OCI-LY3 (cell line): ENCODE measurements at regions not wholly inside any gene's neighbourhood (a gene's known extent, or its start where the extent isn't known, plus 50 kb on each side); places are given as distances from the start of the nearest gene placed in this dataset.

Experiments
- H2AFZ ChIP-seq: fragments of 200-600, 300-600 bp; shearing (Covaris generic); 2 replicates; pipeline ENCODE4 v1.6.0; 2014; ENCODE audit warnings: antibody characterized with exemption, low read depth, low read length
- H3K27ac ChIP-seq: fragments of 200-600, 300-600 bp; sonication (generic); 2 replicates; pipeline ENCODE4 v1.5.1; 2014; ENCODE audit warnings: mild to moderate bottlenecking, low read length, moderate library complexity, mixed read lengths
- H3K27me3 ChIP-seq: fragments of 200-600, 300-600 bp; sonication (generic); 2 replicates; pipeline ENCODE4 v1.6.1; 2014; ENCODE audit warnings: low read depth, low read length, mixed read lengths
- H3K36me3 ChIP-seq: fragments of 200-600, 300-600 bp; sonication (generic); replicated peaks from 2 replicates; pipeline ENCODE3; 2014; ENCODE audit warnings: low read depth, low read length, mixed read lengths
- H3K4me1 ChIP-seq: fragments of 300-600, 200-600 bp; sonication (generic); 2 replicates; pipeline ENCODE4 v1.6.1; 2014; ENCODE audit warnings: low read length, mixed read lengths
- H3K4me2 ChIP-seq: fragments of 200-600, 300-600 bp; sonication (generic); 2 replicates; pipeline ENCODE4 v1.6.1; 2014; ENCODE audit warnings: low read length, mixed read lengths
- H3K4me3 ChIP-seq: fragments of 300-600, 200-600 bp; sonication (generic); 2 replicates; pipeline ENCODE4 v1.5.1; 2014; ENCODE audit warnings: antibody characterized with exemption, mild to moderate bottlenecking, low read length, moderate library complexity
- H3K79me2 ChIP-seq: fragments of 300-600, 200-600 bp; shearing (Covaris generic); 2 replicates; pipeline ENCODE4 v1.6.1; 2014; ENCODE audit warnings: mild to moderate bottlenecking, low read length, mixed read lengths
- H3K9ac ChIP-seq: fragments of 300-600, 200-600 bp; shearing (Covaris generic); 2 replicates; pipeline ENCODE4 v1.6.0; 2014; ENCODE audit warnings: mild to moderate bottlenecking, low read length, moderate library complexity
- H3K9me3 ChIP-seq: fragments of 200-600, 300-600 bp; shearing (Covaris generic); 2 replicates; pipeline ENCODE4 v1.6.1; 2014; ENCODE audit warnings: low read length, mixed read lengths; ENCODE audit not compliant: insufficient read depth
- H4K20me1 ChIP-seq: fragments of 200-600, 300-600 bp; sonication (generic); 2 replicates; pipeline ENCODE4 v1.6.1; 2016; ENCODE audit warnings: low read length, mixed read lengths; ENCODE audit not compliant: insufficient read depth
- EZH2phosphoT487 ChIP-seq: fragments of 200-600 bp; shearing (Covaris generic); IDR thresholded peaks from 2 replicates; pipeline ENCODE4 v1.6.1; 2018; ENCODE audit warnings: antibody characterized with exemption, mixed run types, low read depth
- TF ChIP-seq, protein P1 (sequence below): fragments of 200-600, 300-600 bp; sonication (generic); IDR thresholded peaks from 2 replicates; pipeline ENCODE4 v1.5.1; 2014; ENCODE audit warnings: antibody characterized with exemption, low read length, low read depth

DNA sequence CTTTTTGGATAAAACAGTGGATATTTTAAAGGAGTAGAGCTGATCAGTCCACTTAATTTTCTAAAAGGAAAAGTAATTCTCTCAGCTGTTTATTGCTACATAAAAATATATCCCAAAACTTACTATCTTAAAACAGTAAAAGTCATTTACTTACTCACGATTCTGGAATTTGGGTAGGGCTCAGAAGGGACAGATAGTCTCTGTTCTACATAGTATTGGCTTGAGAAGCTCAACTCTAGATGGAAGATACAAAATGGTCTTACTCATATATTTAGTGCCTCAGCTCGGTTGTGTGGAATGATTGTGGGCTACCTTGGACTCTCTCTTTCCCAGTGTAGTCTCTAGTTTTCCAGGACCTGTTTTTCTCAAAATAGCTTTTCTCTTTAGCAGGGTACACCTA is 691.5 kb upstream of the POU3F4 start:
- Histone ChIP-seq H3K79me2 (no peaks in the 10 kb centered on the region), H4K20me1 (no peaks in the 10 kb centered on the region), H3K27me3 (no peaks in the 10 kb centered on the region), H3K9me3 (no peaks in the 10 kb centered on the region), H2AFZ (no peak overlapping the region), H3K36me3 (no peaks in the 10 kb centered on the region), H3K4me3 (no peak overlapping the region), H3K4me2 (no peak overlapping the region), H3K27ac (no peak overlapping the region), H3K4me1 (no peaks in the 10 kb centered on the region; the same call in 1 of the 2 replicates), H3K9ac (no peak overlapping the region)
- TF ChIP-seq, protein P1, sequence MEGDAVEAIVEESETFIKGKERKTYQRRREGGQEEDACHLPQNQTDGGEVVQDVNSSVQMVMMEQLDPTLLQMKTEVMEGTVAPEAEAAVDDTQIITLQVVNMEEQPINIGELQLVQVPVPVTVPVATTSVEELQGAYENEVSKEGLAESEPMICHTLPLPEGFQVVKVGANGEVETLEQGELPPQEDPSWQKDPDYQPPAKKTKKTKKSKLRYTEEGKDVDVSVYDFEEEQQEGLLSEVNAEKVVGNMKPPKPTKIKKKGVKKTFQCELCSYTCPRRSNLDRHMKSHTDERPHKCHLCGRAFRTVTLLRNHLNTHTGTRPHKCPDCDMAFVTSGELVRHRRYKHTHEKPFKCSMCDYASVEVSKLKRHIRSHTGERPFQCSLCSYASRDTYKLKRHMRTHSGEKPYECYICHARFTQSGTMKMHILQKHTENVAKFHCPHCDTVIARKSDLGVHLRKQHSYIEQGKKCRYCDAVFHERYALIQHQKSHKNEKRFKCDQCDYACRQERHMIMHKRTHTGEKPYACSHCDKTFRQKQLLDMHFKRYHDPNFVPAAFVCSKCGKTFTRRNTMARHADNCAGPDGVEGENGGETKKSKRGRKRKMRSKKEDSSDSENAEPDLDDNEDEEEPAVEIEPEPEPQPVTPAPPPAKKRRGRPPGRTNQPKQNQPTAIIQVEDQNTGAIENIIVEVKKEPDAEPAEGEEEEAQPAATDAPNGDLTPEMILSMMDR = no peak
- TF ChIP-seq EZH2phosphoT487 = no peak

DNA sequence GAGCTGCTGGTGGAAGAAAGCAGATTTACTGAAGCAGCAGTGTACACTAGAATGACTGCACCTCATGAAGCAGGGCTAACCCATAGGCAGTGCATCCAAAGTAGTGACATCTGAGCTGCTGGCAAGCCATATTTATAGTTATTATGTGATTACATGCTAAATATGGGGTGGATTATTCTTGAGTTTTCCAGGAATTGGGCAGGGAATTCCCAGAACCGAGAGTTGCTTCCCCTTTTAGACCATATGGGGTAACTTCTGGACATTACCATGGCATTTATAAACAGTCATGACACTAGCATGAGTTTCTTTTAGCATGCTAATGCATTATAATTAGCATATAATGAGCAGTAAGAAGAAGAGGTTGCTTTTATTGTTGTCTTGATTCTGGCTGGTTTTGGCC is 665.8 kb upstream of the POU3F4 start:
- H3K9me3 ChIP-seq = no peaks in the 10 kb centered on the region
- no peaks in the 10 kb centered on the region for H4K20me1 ChIP-seq
- no peaks in the 10 kb centered on the region for H3K36me3 ChIP-seq
- H3K4me2 ChIP-seq = no peak overlapping the region
- TF ChIP-seq, protein P1 = no peak
- no peak for TF ChIP-seq EZH2phosphoT487
- H2AFZ ChIP-seq = no peak overlapping the region
- no peak overlapping the region for H3K4me3 ChIP-seq
- no peaks in the 10 kb centered on the region for H3K4me1 ChIP-seq
- H3K27me3 ChIP-seq = no peaks in the 10 kb centered on the region
- no peaks in the 10 kb centered on the region for H3K79me2 ChIP-seq
- H3K27ac ChIP-seq = no peak overlapping the region
- no peak overlapping the region for H3K9ac ChIP-seq

DNA sequence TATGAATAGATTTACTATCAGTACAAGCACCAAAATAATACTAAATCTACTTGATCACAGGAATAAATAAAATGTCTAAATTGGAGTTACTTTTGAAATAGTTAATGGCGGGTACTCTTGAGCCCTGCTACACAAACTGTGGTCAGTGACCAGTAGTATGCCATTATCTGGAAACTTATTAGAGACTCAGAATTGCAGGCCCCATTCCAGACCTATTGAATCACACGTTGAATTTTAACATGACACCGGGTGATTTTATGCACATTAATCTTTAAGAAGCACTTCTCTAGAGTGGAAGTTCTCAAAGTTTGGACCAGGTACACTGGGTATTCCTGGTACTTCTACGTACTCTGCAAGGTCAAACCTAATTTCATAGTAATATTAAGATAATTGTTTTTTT is 660.0 kb upstream of the POU3F4 start:
- H3K4me3 ChIP-seq = no peak overlapping the region
- H4K20me1 ChIP-seq = no peaks in the 10 kb centered on the region
- H3K4me2 ChIP-seq = no peak overlapping the region
- no peaks in the 10 kb centered on the region for H3K4me1 ChIP-seq
- H2AFZ ChIP-seq = no peak overlapping the region
- H3K9me3 ChIP-seq = no peaks in the 10 kb centered on the region
- H3K27me3 ChIP-seq = no peaks in the 10 kb centered on the region
- no peaks in the 10 kb centered on the region for H3K36me3 ChIP-seq
- no peaks in the 10 kb centered on the region for H3K79me2 ChIP-seq
- no peak for TF ChIP-seq EZH2phosphoT487
- TF ChIP-seq, protein P1 = no peak
- no peak overlapping the region for H3K9ac ChIP-seq
- H3K27ac ChIP-seq = no peak overlapping the region
